ENCODE measurements at regions not wholly inside any gene's neighbourhood (a gene's known extent, or its start where the extent isn't known, plus 50 kb on each side); places are given as distances from the start of the nearest gene placed in this dataset.

DNA sequence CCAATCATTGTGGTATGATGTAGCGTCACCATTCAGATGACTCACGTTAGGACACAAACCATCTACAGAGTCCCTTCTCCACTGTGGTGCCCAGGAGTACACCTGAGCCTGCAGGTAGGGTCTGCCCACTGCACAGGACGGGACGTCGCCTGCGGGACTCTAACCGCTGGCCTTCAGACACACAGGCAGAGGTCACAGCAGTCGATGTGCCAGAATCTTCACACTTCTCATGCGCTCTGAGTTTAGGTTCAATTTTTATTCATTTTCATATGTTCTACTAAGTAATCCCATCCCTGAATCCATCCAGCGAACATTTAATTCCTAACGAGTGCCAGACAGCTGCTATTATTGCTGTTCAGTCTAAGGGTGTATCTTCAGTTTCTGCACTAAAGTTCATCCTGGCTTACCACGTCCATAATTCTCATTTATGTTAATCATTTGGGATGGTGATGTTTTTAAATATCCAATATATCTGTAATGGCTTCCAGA is 73.3 kb downstream of the CXCL12 start:
- POLR2A ChIA-PET, result no interaction called here
- ATAC-seq (no peak), DNase-seq (peak; percentile 10)
- H3K9me3 Mint-ChIP-seq (ENCODE audit: insufficient read depth), result no peaks in the 10 kb centered on the region
- H3K36me3 Mint-ChIP-seq (ENCODE audit: low read depth), result no peaks in the 10 kb centered on the region
- H3K27me3 Mint-ChIP-seq (ENCODE audit: low read depth), result peaks cover 7% of the 10 kb centered on the region
- no peak overlapping the region for H3K4me3 Mint-ChIP-seq
- H3K4me1 Mint-ChIP-seq (ENCODE audit: low read depth), result peaks cover 8% of the 10 kb centered on the region
- H3K27ac Mint-ChIP-seq, result no peak overlapping the region
- CTCF ChIA-PET, result interaction anchor here (0.7 to 1.4 kb wide), 4 partner anchors 18 to 717 kb away, joined by 3 read pairs; no protein-coding TSS in a partner anchor

DNA sequence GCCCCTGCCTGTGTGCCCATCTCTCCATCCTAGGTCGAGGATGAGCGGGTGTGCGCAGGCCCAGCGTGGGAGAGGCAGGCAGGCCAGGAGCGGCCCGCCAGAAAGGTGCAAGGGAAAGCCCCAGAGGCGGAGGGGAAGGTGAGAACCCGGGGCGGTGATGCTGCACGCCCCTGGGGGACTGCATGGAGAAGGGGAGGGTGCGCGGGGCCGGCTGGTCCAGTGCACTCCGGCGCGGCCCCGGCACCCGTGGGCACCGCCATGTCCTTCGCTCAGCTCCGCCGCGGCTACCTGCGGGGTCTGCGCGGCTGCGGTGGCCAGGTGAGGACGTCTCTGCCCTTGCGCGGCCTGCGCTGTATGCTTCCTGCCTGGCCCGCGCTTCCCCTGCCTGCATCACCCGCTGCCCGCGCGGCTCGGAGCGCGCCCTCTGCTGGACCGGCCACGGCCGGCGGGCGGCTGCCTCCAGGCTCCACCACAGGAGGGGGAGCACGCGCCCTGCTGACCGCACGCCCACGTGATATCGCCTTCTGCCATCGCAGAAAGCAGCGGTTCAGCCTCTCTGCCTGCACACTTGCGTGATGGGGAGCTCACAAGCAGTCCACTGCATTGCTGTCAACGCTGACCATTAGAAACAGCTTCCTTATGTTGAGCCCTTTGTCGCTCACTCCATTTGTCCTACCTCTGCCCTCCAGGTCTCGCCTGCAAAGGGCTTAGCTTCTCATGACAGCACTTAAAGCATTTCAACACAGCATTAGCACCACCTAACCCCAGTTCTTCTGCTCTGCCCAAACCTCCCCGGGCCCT is 73.9 kb downstream of the CXCL12 start:
- ChIA-PET CTCF (interaction anchor here (0.7 to 1.4 kb wide), 5 partner anchors 19 to 716 kb away, joined by 3 read pairs; no protein-coding TSS in a partner anchor), POLR2A (interaction anchor here (0.7 kb wide), 1 partner anchor 730 kb away, joined by 3 read pairs; no protein-coding TSS in a partner anchor)
- ATAC-seq (peak; percentile 98), DNase-seq (peak; percentile 74)
- Mint-ChIP-seq H3K4me3 (no peak overlapping the region), H3K4me1 (ENCODE audit: low read depth) (peaks cover 8% of the 10 kb centered on the region), H3K27me3 (ENCODE audit: low read depth) (peaks cover 7% of the 10 kb centered on the region), H3K27ac (no peak overlapping the region), H3K36me3 (ENCODE audit: low read depth) (no peaks in the 10 kb centered on the region), H3K9me3 (ENCODE audit: insufficient read depth) (no peaks in the 10 kb centered on the region)

GRCh38 chr10:44309939-44310761 is 74.7 kb downstream of the CXCL12 start:
- ChIA-PET POLR2A (no interaction called here), CTCF (interaction anchor here (1.1 kb wide), 1 partner anchor 620 kb away, joined by 3 read pairs; no protein-coding TSS in a partner anchor)
- ATAC-seq (no peak), DNase-seq (peak; percentile 17)
- H3K27me3 Mint-ChIP-seq (ENCODE audit: low read depth), result peaks cover 7% of the 10 kb centered on the region
- H3K9me3 Mint-ChIP-seq (ENCODE audit: insufficient read depth), result no peaks in the 10 kb centered on the region
- H3K4me3 Mint-ChIP-seq, result no peak overlapping the region
- no peak overlapping the region for H3K27ac Mint-ChIP-seq
- no peaks in the 10 kb centered on the region for H3K36me3 Mint-ChIP-seq (ENCODE audit: low read depth)
- peaks cover 8% of the 10 kb centered on the region for H3K4me1 Mint-ChIP-seq (ENCODE audit: low read depth)

GRCh38 chr10:44309361-44309760 is 75.5 kb downstream of the CXCL12 start:
- no peak overlapping the region for H3K27ac Mint-ChIP-seq
- H3K4me1 Mint-ChIP-seq (ENCODE audit: low read depth), result peaks cover 8% of the 10 kb centered on the region
- H3K4me3 Mint-ChIP-seq, result no peak overlapping the region
- H3K36me3 Mint-ChIP-seq (ENCODE audit: low read depth), result no peaks in the 10 kb centered on the region
- POLR2A ChIA-PET, result no interaction called here
- ATAC-seq, result no peak
- H3K27me3 Mint-ChIP-seq (ENCODE audit: low read depth), result peaks cover 7% of the 10 kb centered on the region
- H3K9me3 Mint-ChIP-seq (ENCODE audit: insufficient read depth), result no peaks in the 10 kb centered on the region
- DNase-seq, result no peak
- CTCF ChIA-PET, result interaction anchor here (1.1 kb wide), 1 partner anchor 619 kb away, joined by 3 read pairs; no protein-coding TSS in a partner anchor

- no peak overlapping the region for H3K4me3 Mint-ChIP-seq
- ChIA-PET POLR2A (no interaction called here), CTCF (no interaction called here)
- H3K36me3 Mint-ChIP-seq (ENCODE audit: low read depth), result no peaks in the 10 kb centered on the region
- ATAC-seq (no peak), DNase-seq (peak; percentile 5)
- peaks cover 7% of the 10 kb centered on the region for H3K27me3 Mint-ChIP-seq (ENCODE audit: low read depth)
- H3K4me1 Mint-ChIP-seq (ENCODE audit: low read depth), result peaks cover 8% of the 10 kb centered on the region
- H3K27ac Mint-ChIP-seq, result no peak overlapping the region
- H3K9me3 Mint-ChIP-seq (ENCODE audit: insufficient read depth), result no peaks in the 10 kb centered on the region
Observed at GRCh38 chr10:44308935-44309334, 76.0 kb downstream of the CXCL12 start.

GRCh38 chr10:44307691-44308090 is 77.2 kb downstream of the CXCL12 start:
- Mint-ChIP-seq H3K9me3 (ENCODE audit: insufficient read depth) (no peaks in the 10 kb centered on the region), H3K4me1 (ENCODE audit: low read depth) (peaks cover 8% of the 10 kb centered on the region), H3K4me3 (no peak overlapping the region), H3K27ac (no peak overlapping the region), H3K36me3 (ENCODE audit: low read depth) (no peaks in the 10 kb centered on the region), H3K27me3 (ENCODE audit: low read depth) (peaks cover 8% of the 10 kb centered on the region)
- ChIA-PET POLR2A (no interaction called here), CTCF (no interaction called here)
- no peak for ATAC-seq
- DNase-seq, result peak; percentile 11

GRCh38 chr10:44306762-44307161 is 78.1 kb downstream of the CXCL12 start:
- Mint-ChIP-seq H3K27me3 (ENCODE audit: low read depth) (peaks cover 9% of the 10 kb centered on the region), H3K4me1 (ENCODE audit: low read depth) (peaks cover 8% of the 10 kb centered on the region), H3K4me3 (no peak overlapping the region), H3K27ac (no peak overlapping the region), H3K36me3 (ENCODE audit: low read depth) (no peaks in the 10 kb centered on the region), H3K9me3 (ENCODE audit: insufficient read depth) (no peaks in the 10 kb centered on the region)
- ChIA-PET POLR2A (no interaction called here), CTCF (no interaction called here)
- DNase-seq, result peak; percentile 20
- ATAC-seq, result no peak

DNA sequence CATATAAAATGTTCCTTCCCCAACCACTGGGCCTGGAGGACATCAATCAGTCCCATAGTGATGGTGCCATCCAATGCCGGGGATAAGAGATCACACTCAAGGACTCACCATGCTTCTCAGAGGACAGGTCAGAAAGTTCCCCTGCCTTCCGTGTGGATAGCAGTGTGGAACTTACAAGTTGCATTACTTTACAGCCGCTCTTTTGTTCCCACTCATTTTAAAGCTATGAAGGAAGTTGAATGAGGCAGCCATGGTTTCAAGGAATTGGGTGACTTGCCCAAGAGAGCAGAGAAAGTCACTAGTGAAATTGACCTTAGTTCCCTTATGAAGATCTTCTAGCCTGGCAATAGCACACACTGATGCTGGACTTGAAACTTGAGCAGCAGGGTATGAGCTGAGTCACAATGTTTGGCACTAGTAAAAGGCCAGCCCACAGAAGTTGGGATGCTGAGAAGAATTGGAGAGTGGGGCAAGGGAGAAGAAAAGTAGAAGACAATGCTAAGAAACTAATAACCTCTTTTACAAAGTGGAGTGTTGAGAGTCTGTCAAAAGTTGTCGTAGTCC is 78.7 kb downstream of the CXCL12 start:
- peaks cover 4% of the 10 kb centered on the region for H3K27me3 Mint-ChIP-seq (ENCODE audit: low read depth)
- no peaks in the 10 kb centered on the region for H3K9me3 Mint-ChIP-seq (ENCODE audit: insufficient read depth)
- H3K4me1 Mint-ChIP-seq (ENCODE audit: low read depth), result peaks cover 5% of the 10 kb centered on the region
- ChIA-PET CTCF (no interaction called here), POLR2A (no interaction called here)
- no peak overlapping the region for H3K4me3 Mint-ChIP-seq
- H3K36me3 Mint-ChIP-seq (ENCODE audit: low read depth), result no peaks in the 10 kb centered on the region
- ATAC-seq (no peak), DNase-seq (peak; percentile 13)
- H3K27ac Mint-ChIP-seq, result no peak overlapping the region

- Mint-ChIP-seq H3K4me3 (no peak overlapping the region), H3K27me3 (ENCODE audit: low read depth) (peaks cover 5% of the 10 kb centered on the region), H3K9me3 (ENCODE audit: insufficient read depth) (no peaks in the 10 kb centered on the region), H3K4me1 (ENCODE audit: low read depth) (no peaks in the 10 kb centered on the region), H3K36me3 (ENCODE audit: low read depth) (no peaks in the 10 kb centered on the region), H3K27ac (no peak overlapping the region)
- DNase-seq, result peak; percentile 1
- no peak for ATAC-seq
- CTCF ChIA-PET, result no interaction called here
- POLR2A ChIA-PET, result no interaction called here
Observed at GRCh38 chr10:44301781-44302355, 83.0 kb downstream of the CXCL12 start.

GRCh38 chr10:44300666-44301649 is 83.9 kb downstream of the CXCL12 start:
- ChIA-PET POLR2A (no interaction called here), CTCF (no interaction called here)
- Mint-ChIP-seq H3K27me3 (ENCODE audit: low read depth) (peaks cover 7% of the 10 kb centered on the region), H3K36me3 (ENCODE audit: low read depth) (no peaks in the 10 kb centered on the region), H3K4me1 (ENCODE audit: low read depth) (no peaks in the 10 kb centered on the region), H3K9me3 (ENCODE audit: insufficient read depth) (no peaks in the 10 kb centered on the region), H3K27ac (no peak overlapping the region), H3K4me3 (no peak overlapping the region)
- ATAC-seq, result no peak
- DNase-seq, result peak; percentile 10

DNA sequence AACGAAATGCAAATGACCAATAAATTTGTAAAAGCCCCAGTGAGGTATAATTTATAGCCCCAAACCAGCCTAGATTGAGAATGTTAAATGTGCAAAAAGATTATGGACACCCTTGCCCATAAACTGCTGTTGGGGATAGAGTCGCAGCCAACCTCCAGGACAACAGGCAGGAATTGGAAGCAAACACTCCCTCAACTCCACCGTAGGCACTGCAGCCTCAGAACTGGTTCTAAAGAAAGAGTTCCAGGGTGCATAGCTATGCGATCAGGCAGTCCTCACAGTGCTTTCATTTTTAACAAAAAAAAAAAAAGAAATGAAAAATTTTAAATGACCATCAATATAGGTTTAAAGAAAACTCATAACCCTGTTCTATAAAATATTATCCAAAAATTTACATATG is 86.2 kb downstream of the CXCL12 start:
- DNase-seq (peak; percentile 2), ATAC-seq (no peak)
- CTCF ChIA-PET, result no interaction called here
- Mint-ChIP-seq H3K4me1 (ENCODE audit: low read depth) (no peaks in the 10 kb centered on the region), H3K27ac (no peak overlapping the region), H3K36me3 (ENCODE audit: low read depth) (no peaks in the 10 kb centered on the region), H3K4me3 (no peak overlapping the region), H3K27me3 (ENCODE audit: low read depth) (peaks cover 7% of the 10 kb centered on the region), H3K9me3 (ENCODE audit: insufficient read depth) (no peaks in the 10 kb centered on the region)
- POLR2A ChIA-PET, result no interaction called here

Data from activated CD8-positive, alpha-beta T cell treated with anti-CD3 and anti-CD28 coated beads, Interleukin-2, amount 10 ng/mL, durations not matched to agents 7 days and 5 days (primary cell).